ENCODE measurements at regions not wholly inside any gene's neighbourhood (a gene's known extent, or its start where the extent isn't known, plus 50 kb on each side); places are given as distances from the start of the nearest gene placed in this dataset.

- TF ChIP-seq CTCF (IDR thresholded peaks at IDR 0.05) (no peak), SIN3A (IDR thresholded peaks at IDR 0.05; ENCODE audit: borderline replicate concordance, insufficient read depth, low read depth, low read length) (no peak)
Measured at GRCh38 chr4:111388561-111388960, 756.7 kb upstream of the FAM241A start.
